RWPE2 (cell line): ENCODE measurements at regions not wholly inside any gene's neighbourhood (a gene's known extent, or its start where the extent isn't known, plus 50 kb on each side); places are given as distances from the start of the nearest gene placed in this dataset.

ENCODE experiments used
- ATAC-seq: fragments of 200-7000 bp; cut with Tn5 transposase; 3 replicates; pipeline ENCODE4 v1.9.1; 2021; ENCODE audit warnings: low read depth
- DNase-seq: peaks from one replicate; pipeline ENCODE4 v3.0.0-alpha.2; 2020; ENCODE audit warnings: low spot score
- H3K27ac ChIP-seq: fragments of 450-650 bp; 2 replicates; pipeline ENCODE4 v1.5.1; 2017; ENCODE audit warnings: mild to moderate bottlenecking; ENCODE audit not compliant: poor library complexity, severe bottlenecking
- H3K27me3 ChIP-seq: fragments of 250-450 bp; sonication (Bioruptor Pico); 2 replicates; pipeline ENCODE4 v1.5.1; 2021; ENCODE audit warnings: mild to moderate bottlenecking, moderate library complexity; ENCODE audit not compliant: insufficient read depth, poor library complexity, severe bottlenecking
- H3K36me3 ChIP-seq: fragments of 250-450 bp; sonication (Bioruptor Pico); 2 replicates; pipeline ENCODE4 v1.5.1; 2020; ENCODE audit warnings: low read depth, mild to moderate bottlenecking, moderate library complexity
- H3K4me1 ChIP-seq: fragments of 250-450 bp; sonication (Bioruptor Pico); 2 replicates; pipeline ENCODE4 v1.5.1; 2021; ENCODE audit warnings: mild to moderate bottlenecking, moderate library complexity; ENCODE audit not compliant: insufficient read depth, poor library complexity, severe bottlenecking
- H3K4me3 ChIP-seq: fragments of 250-450 bp; sonication (Bioruptor Pico); 2 replicates; pipeline ENCODE4 v1.5.1; 2021; ENCODE audit warnings: mild to moderate bottlenecking, moderate library complexity; ENCODE audit not compliant: severe bottlenecking
- H3K9me3 ChIP-seq: fragments of 250-450 bp; sonication (Bioruptor Pico); 2 replicates; pipeline ENCODE4 v1.5.1; 2021; ENCODE audit warnings: mild to moderate bottlenecking, moderate library complexity; ENCODE audit not compliant: severe bottlenecking
- CTCF ChIP-seq: fragments of 450-650 bp; IDR thresholded peaks from one replicate; pipeline ENCODE4 v1.5.1; 2017; ENCODE audit warnings: mild to moderate bottlenecking, moderate library complexity; ENCODE audit not compliant: poor library complexity, severe bottlenecking

- no peaks in the 10 kb centered on the region for H3K4me1 ChIP-seq
- H3K9me3 ChIP-seq, result no peaks in the 10 kb centered on the region
- no peaks in the 10 kb centered on the region for H3K36me3 ChIP-seq
- ATAC-seq (no peak), DNase-seq (no peak)
- TF ChIP-seq CTCF, result no peak
- H3K27me3 ChIP-seq, result no peaks in the 10 kb centered on the region
- no peak overlapping the region for H3K27ac ChIP-seq
- H3K4me3 ChIP-seq, result no peak overlapping the region
Measured at GRCh38 chr13:109673477-109673876, 112.9 kb downstream of the IRS2 start.

- DNase-seq (no peak), ATAC-seq (no peak)
- no peak overlapping the region for H3K27ac ChIP-seq
- H3K9me3 ChIP-seq, result no peaks in the 10 kb centered on the region
- no peak for TF ChIP-seq CTCF
- no peaks in the 10 kb centered on the region for H3K36me3 ChIP-seq
- H3K27me3 ChIP-seq, result no peaks in the 10 kb centered on the region
- no peak overlapping the region for H3K4me3 ChIP-seq
- no peaks in the 10 kb centered on the region for H3K4me1 ChIP-seq
Measured at GRCh38 chr13:109672545-109672944, 113.8 kb downstream of the IRS2 start.

GRCh38 chr13:109671919-109672318, 114.5 kb downstream of the IRS2 start:
- Histone ChIP-seq H3K27me3 (no peaks in the 10 kb centered on the region), H3K9me3 (no peaks in the 10 kb centered on the region), H3K36me3 (no peaks in the 10 kb centered on the region), H3K27ac (no peak overlapping the region), H3K4me1 (peaks cover 6% of the 10 kb centered on the region), H3K4me3 (no peak overlapping the region)
- TF ChIP-seq CTCF, result no peak
- no peak for DNase-seq
- no peak for ATAC-seq

GRCh38 chr13:109670776-109671175, 115.6 kb downstream of the IRS2 start:
- Histone ChIP-seq H3K9me3 (no peaks in the 10 kb centered on the region), H3K27ac (no peak overlapping the region), H3K36me3 (no peaks in the 10 kb centered on the region), H3K4me1 (peaks cover 15% of the 10 kb centered on the region), H3K27me3 (no peaks in the 10 kb centered on the region), H3K4me3 (no peak overlapping the region)
- no peak for DNase-seq
- no peak for ATAC-seq
- no peak for TF ChIP-seq CTCF

GRCh38 chr13:109669956-109670355, 116.4 kb downstream of the IRS2 start:
- Histone ChIP-seq H3K4me3 (no peak overlapping the region), H3K4me1 (peaks cover 19% of the 10 kb centered on the region), H3K36me3 (no peaks in the 10 kb centered on the region), H3K27ac (no peak overlapping the region), H3K27me3 (no peaks in the 10 kb centered on the region), H3K9me3 (no peaks in the 10 kb centered on the region)
- DNase-seq (no peak), ATAC-seq (no peak)
- no peak for TF ChIP-seq CTCF
